ENCODE measurements at regions not wholly inside any gene's neighbourhood (a gene's known extent, or its start where the extent isn't known, plus 50 kb on each side); places are given as distances from the start of the nearest gene placed in this dataset.
"Not testable (repeated sequence)": the region's sequence is repeated elsewhere in the genome, so short reads cannot be mapped to it uniquely, and the experiment has no call there.

DNA sequence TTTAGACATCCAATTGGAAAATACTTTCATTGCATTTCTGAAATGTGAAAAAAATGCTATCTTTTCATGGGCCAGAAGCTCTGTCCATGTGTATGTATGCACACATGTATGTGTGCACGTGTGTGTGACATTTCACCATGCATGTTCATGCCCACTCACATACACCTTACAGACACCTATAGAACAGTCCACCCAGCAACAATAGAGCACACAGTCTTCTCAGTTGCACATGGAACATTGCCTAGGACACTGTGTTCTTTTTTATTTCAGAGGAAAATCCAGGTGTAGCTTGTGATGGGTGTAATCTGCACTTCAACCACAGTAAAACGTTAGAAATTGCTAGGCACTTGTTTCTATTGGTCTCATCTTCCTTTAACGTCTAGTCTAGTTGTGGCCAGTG is 114.8 kb upstream of the RGPD4 start:
- Histone ChIP-seq H3K9ac (ENCODE audit: low read length) (no peak overlapping the region), H3K4me3 (ENCODE audit: low read depth, low read length) (no peak overlapping the region), H3K27me3 (ENCODE audit: control insufficient read depth, insufficient read depth, low read length) (no peaks in the 10 kb centered on the region), H3K9me3 (ENCODE audit: control insufficient read depth, insufficient read depth, low read depth, low read length) (no peaks in the 10 kb centered on the region), H3K27ac (ENCODE audit: low read depth, low read length) (no peak overlapping the region), H3K4me1 (ENCODE audit: control insufficient read depth, insufficient read depth, low read length) (no peaks in the 10 kb centered on the region), H3K36me3 (ENCODE audit: control insufficient read depth, insufficient read depth, low read length) (no peaks in the 10 kb centered on the region)

DNA sequence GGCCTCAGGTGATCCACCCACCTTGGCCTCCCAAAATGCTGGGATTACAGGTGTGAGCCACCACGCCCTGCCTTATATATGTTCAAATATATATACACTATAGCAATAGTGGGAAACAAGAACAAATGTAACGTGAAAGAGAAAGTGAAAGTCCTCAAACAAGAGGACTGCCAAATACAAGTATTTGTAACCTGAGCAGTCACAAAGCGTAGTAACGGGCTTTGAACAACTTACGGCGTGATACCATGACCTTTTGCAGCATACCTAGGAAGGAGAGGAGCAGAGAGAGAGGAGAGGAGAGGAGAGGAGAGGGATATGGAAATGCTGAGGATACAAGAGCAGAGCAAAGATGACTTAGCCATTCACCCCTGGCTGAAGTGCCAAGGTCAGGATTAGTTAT is 113.8 kb upstream of the RGPD4 start:
- Histone ChIP-seq H3K4me3 (ENCODE audit: low read depth, low read length) (no peak overlapping the region), H3K4me1 (ENCODE audit: control insufficient read depth, insufficient read depth, low read length) (peaks cover 8% of the 10 kb centered on the region; the same call in 1 of the 2 replicates), H3K36me3 (ENCODE audit: control insufficient read depth, insufficient read depth, low read length) (no peaks in the 10 kb centered on the region), H3K27ac (ENCODE audit: low read depth, low read length) (no peak overlapping the region), H3K27me3 (ENCODE audit: control insufficient read depth, insufficient read depth, low read length) (no peaks in the 10 kb centered on the region), H3K9me3 (ENCODE audit: control insufficient read depth, insufficient read depth, low read depth, low read length) (no peaks in the 10 kb centered on the region), H3K9ac (ENCODE audit: low read length) (no peak overlapping the region)

DNA sequence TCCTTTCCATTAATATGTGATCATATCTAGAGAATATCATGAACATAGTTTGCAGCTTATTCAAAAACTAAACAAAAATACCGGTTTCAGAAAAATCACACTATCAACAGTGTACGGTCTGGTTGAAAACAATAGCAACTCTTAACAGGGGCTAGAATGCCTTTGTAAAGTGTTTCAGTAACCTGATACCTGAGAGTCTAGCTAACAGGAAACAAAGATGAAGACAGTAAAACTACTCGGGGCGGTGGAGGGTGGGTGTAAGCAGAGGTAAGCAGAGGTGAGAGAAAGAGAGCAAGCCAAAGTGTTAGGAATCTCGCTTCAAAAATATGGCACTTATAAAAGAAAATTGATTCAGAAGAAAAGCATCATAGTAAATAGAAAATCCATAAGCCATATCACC is 109.0 kb upstream of the RGPD4 start:
- Histone ChIP-seq H3K27me3 (ENCODE audit: control insufficient read depth, insufficient read depth, low read length) (no peaks in the 10 kb centered on the region), H3K4me1 (ENCODE audit: control insufficient read depth, insufficient read depth, low read length) (peaks cover 13% of the 10 kb centered on the region; the same call in 1 of the 2 replicates), H3K36me3 (ENCODE audit: control insufficient read depth, insufficient read depth, low read length) (no peaks in the 10 kb centered on the region), H3K9ac (ENCODE audit: low read length) (no peak overlapping the region), H3K4me3 (ENCODE audit: low read depth, low read length) (no peak overlapping the region), H3K27ac (ENCODE audit: low read depth, low read length) (no peak overlapping the region), H3K9me3 (ENCODE audit: control insufficient read depth, insufficient read depth, low read depth, low read length) (no peaks in the 10 kb centered on the region)

DNA sequence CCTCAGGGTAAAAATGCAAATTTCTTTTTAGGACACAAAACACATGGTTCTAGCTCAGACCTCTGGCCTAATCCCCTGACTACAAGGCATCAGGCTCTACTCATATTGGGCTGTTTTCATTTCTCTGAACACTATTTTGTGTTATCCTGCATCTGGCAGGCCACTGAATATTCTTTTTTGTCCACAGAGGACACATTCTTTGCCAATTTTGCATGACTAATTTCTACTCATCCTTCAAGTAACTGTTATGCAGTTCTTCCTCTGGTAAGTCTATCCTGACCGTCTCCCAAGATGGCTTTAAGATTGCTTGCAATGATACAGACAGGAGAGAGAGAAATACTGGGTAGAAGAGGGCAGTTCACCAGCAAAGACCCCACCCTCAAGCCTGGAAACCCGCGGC is 107.6 kb upstream of the RGPD4 start:
- H3K4me3 ChIP-seq (ENCODE audit: low read depth, low read length) = no peak overlapping the region
- no peak overlapping the region for H3K27ac ChIP-seq (ENCODE audit: low read depth, low read length)
- peaks cover 13% of the 10 kb centered on the region; the same call in 1 of the 2 replicates for H3K4me1 ChIP-seq (ENCODE audit: control insufficient read depth, insufficient read depth, low read length)
- H3K9me3 ChIP-seq (ENCODE audit: control insufficient read depth, insufficient read depth, low read depth, low read length) = no peaks in the 10 kb centered on the region
- no peaks in the 10 kb centered on the region for H3K27me3 ChIP-seq (ENCODE audit: control insufficient read depth, insufficient read depth, low read length)
- no peaks in the 10 kb centered on the region for H3K36me3 ChIP-seq (ENCODE audit: control insufficient read depth, insufficient read depth, low read length)
- no peak overlapping the region for H3K9ac ChIP-seq (ENCODE audit: low read length)

DNA sequence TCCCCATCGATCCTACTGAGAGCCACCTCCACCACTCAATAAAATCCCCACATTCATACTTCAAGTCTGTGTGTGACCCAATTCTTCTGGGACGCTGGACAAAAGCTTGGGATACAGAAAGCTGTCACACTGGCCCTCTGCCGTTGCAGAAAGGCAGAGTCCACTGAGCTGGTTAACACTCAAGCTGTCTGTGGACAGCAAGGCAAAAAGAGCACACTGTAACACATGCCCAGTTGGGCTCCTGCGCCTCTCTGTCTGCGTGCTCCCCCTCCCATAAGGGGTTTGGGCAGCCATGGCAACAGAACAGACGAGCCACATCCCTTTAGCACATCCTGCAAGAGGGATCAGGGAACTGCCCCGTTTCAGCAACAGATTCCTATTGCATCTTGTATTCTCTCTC is 106.9 kb upstream of the RGPD4 start:
- H3K27me3 ChIP-seq (ENCODE audit: control insufficient read depth, insufficient read depth, low read length) = no peaks in the 10 kb centered on the region

DNA sequence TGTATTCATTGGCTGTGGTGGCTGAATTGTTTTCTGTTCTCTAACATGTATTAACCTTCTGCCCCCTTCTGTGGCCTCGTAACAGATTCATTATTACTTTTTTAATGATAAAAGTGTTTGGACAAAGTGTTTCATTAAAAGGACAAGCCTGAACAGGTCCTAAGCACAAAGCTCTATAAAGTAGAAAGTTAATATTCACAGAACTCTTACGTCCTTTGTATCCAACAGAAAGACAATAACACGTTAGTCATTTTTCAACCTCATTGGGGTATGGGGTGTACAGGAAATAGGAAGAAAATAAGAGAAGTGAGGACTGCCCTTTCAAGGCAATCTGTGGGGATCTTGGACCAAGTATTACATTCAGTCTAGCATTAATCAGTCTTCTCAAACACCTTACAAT is 105.5 kb upstream of the RGPD4 start:
- Histone ChIP-seq H3K27me3 (ENCODE audit: control insufficient read depth, insufficient read depth, low read length) (no peaks in the 10 kb centered on the region), H3K27ac (ENCODE audit: low read depth, low read length) (no peak overlapping the region), H3K9me3 (ENCODE audit: control insufficient read depth, insufficient read depth, low read depth, low read length) (no peaks in the 10 kb centered on the region), H3K9ac (ENCODE audit: low read length) (no peak overlapping the region), H3K4me1 (ENCODE audit: control insufficient read depth, insufficient read depth, low read length) (peaks cover 13% of the 10 kb centered on the region; the same call in 1 of the 2 replicates), H3K36me3 (ENCODE audit: control insufficient read depth, insufficient read depth, low read length) (no peaks in the 10 kb centered on the region), H3K4me3 (ENCODE audit: low read depth, low read length) (no peak overlapping the region)

More for the DNA sequence above, 106.9 kb upstream of the RGPD4 start:
- no peaks in the 10 kb centered on the region for H3K36me3 ChIP-seq (ENCODE audit: control insufficient read depth, insufficient read depth, low read length)
- no peak overlapping the region for H3K9ac ChIP-seq (ENCODE audit: low read length)
- no peak overlapping the region for H3K27ac ChIP-seq (ENCODE audit: low read depth, low read length)
- H3K4me1 ChIP-seq (ENCODE audit: control insufficient read depth, insufficient read depth, low read length) = peaks cover 13% of the 10 kb centered on the region; the same call in 1 of the 2 replicates
- no peaks in the 10 kb centered on the region for H3K9me3 ChIP-seq (ENCODE audit: control insufficient read depth, insufficient read depth, low read depth, low read length)
- no peak overlapping the region for H3K4me3 ChIP-seq (ENCODE audit: low read depth, low read length)

DNA sequence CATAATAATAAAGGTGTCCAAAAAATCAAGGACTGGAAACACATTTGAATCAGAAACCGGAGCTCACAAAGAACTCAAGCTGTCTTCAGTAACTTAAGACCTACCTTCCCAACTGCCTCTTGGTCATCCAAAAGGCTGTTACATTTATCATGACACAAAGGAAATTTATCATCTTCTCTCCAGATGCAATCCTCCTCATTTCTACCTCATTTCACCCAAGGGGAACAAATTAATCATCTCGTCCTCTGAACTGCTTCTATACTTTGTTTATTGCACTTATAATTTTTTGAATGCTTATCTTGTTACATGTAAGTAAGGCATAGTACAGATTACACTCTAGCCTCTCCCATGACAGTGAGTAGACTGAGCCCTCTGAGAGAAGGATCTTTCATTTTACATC is 105.1 kb upstream of the RGPD4 start:
- Histone ChIP-seq H3K4me3 (ENCODE audit: low read depth, low read length) (no peak overlapping the region), H3K27me3 (ENCODE audit: control insufficient read depth, insufficient read depth, low read length) (no peaks in the 10 kb centered on the region), H3K9ac (ENCODE audit: low read length) (no peak overlapping the region), H3K36me3 (ENCODE audit: control insufficient read depth, insufficient read depth, low read length) (no peaks in the 10 kb centered on the region), H3K4me1 (ENCODE audit: control insufficient read depth, insufficient read depth, low read length) (peaks cover 13% of the 10 kb centered on the region; the same call in 1 of the 2 replicates), H3K27ac (ENCODE audit: low read depth, low read length) (no peak overlapping the region), H3K9me3 (ENCODE audit: control insufficient read depth, insufficient read depth, low read depth, low read length) (no peaks in the 10 kb centered on the region)

DNA sequence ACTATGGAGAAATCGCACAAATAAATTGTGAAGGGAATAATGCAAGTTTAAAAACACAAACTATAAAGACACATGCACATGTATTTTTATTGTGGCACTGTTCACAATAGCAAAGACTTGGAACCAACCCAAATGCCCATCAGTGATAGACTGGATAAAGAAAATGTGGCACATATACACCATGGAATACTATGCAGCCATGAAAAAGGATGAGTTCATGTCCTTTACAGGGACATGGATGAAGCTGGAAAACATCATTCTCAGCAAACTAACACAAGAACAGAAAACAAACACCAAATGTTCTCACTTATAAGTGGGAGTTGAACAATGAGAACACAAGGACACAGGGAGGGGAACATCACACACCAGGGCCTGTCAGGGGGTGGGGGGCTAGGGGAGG is 100.9 kb upstream of the RGPD4 start:
- not testable (repeated sequence) for H3K9me3 ChIP-seq (ENCODE audit: control insufficient read depth, insufficient read depth, low read depth, low read length); H3K4me1 ChIP-seq (ENCODE audit: control insufficient read depth, insufficient read depth, low read length); H3K9ac ChIP-seq (ENCODE audit: low read length); H3K27me3 ChIP-seq (ENCODE audit: control insufficient read depth, insufficient read depth, low read length); H3K36me3 ChIP-seq (ENCODE audit: control insufficient read depth, insufficient read depth, low read length); H3K4me3 ChIP-seq (ENCODE audit: low read depth, low read length); H3K27ac ChIP-seq (ENCODE audit: low read depth, low read length)

DNA sequence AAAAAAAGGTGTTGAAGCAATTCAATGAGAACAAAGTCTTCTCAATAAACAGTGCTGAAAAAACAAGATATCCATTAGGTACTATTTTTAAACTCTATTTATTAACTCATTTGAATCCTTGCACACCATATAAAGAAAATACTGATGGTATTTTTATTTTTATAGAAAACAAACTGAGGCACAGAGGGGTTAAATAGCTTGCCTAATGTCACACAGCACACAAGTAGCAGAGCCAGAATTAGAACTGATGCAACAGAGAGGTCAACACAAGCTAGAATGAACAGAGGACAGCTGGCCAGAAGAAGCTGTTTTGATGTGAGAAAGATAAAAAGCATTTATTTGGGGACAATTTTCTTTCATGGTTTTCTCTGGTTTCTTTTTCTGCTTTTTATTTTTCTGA is 99.4 kb upstream of the RGPD4 start:
- Histone ChIP-seq H3K36me3 (ENCODE audit: control insufficient read depth, insufficient read depth, low read length) (no peaks in the 10 kb centered on the region), H3K4me1 (ENCODE audit: control insufficient read depth, insufficient read depth, low read length) (no peaks in the 10 kb centered on the region), H3K9me3 (ENCODE audit: control insufficient read depth, insufficient read depth, low read depth, low read length) (no peaks in the 10 kb centered on the region), H3K27me3 (ENCODE audit: control insufficient read depth, insufficient read depth, low read length) (no peaks in the 10 kb centered on the region), H3K4me3 (ENCODE audit: low read depth, low read length) (no peak overlapping the region), H3K27ac (ENCODE audit: low read depth, low read length) (no peak overlapping the region), H3K9ac (ENCODE audit: low read length) (no peak overlapping the region)

DNA sequence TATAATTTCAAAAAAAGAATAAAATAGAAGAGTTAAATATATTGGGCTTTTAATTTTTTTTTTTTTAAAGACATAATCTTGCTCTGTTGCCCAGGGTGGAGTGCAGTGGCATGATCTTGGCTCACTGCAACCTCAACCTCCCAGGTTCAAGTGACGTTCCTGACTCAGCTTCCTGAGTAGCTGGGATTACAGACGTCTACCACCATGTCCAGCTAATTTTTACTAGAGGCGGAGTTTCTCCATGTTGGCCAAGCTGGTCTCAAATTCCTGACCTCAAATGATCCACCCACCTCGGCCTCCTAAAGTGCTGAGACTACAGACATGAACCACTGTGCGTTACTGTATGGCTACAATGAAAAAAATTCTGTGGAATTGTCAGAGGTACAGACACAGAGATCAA is 98.1 kb upstream of the RGPD4 start:
- Histone ChIP-seq H3K27ac (ENCODE audit: low read depth, low read length) (no peak overlapping the region), H3K9me3 (ENCODE audit: control insufficient read depth, insufficient read depth, low read depth, low read length) (no peaks in the 10 kb centered on the region), H3K4me3 (ENCODE audit: low read depth, low read length) (no peak overlapping the region), H3K4me1 (ENCODE audit: control insufficient read depth, insufficient read depth, low read length) (no peaks in the 10 kb centered on the region), H3K27me3 (ENCODE audit: control insufficient read depth, insufficient read depth, low read length) (no peaks in the 10 kb centered on the region), H3K9ac (ENCODE audit: low read length) (no peak overlapping the region), H3K36me3 (ENCODE audit: control insufficient read depth, insufficient read depth, low read length) (no peaks in the 10 kb centered on the region)

DNA sequence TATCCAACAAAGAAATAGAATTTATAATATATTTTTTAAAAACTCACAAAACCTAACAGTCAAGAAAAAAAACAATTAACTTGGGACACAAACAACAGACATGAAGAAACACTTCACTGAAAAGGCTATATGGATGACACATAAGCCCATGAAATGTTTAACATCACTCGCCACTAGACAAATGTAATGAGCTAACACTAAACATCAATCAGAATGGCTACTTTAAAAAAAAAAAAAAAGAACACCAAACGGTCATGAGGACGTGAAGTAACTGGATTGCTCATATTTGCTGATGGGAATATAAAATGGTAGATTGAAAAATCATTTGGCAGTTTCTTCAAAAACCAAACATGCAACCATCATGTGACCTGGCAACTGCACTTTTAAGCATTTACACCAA is 97.3 kb upstream of the RGPD4 start:
- Histone ChIP-seq H3K36me3 (ENCODE audit: control insufficient read depth, insufficient read depth, low read length) (no peaks in the 10 kb centered on the region), H3K4me1 (ENCODE audit: control insufficient read depth, insufficient read depth, low read length) (no peaks in the 10 kb centered on the region), H3K4me3 (ENCODE audit: low read depth, low read length) (no peak overlapping the region), H3K27ac (ENCODE audit: low read depth, low read length) (no peak overlapping the region), H3K9me3 (ENCODE audit: control insufficient read depth, insufficient read depth, low read depth, low read length) (no peaks in the 10 kb centered on the region), H3K27me3 (ENCODE audit: control insufficient read depth, insufficient read depth, low read length) (no peaks in the 10 kb centered on the region), H3K9ac (ENCODE audit: low read length) (no peak overlapping the region)

DNA sequence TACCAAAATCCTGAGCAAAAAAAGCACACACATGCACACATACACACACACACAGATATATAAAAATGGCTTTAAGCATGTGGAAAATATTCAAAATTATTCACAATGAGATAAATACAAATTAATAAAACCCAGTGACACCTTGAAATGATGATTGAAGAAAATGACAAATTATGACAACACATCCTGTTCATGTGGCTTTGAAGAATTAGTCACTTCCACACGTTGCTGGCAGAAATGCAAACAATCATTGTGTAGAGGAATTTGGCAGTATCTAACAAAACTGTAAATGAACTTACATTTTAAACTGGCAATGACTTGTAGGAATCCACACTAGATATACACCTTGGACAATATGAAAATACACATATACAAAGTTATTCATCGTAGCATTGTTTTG is 95.8 kb upstream of the RGPD4 start:
- no peak overlapping the region for H3K4me3 ChIP-seq (ENCODE audit: low read depth, low read length)
- no peaks in the 10 kb centered on the region for H3K27me3 ChIP-seq (ENCODE audit: control insufficient read depth, insufficient read depth, low read length)
- H3K27ac ChIP-seq (ENCODE audit: low read depth, low read length) = no peak overlapping the region
- H3K9me3 ChIP-seq (ENCODE audit: control insufficient read depth, insufficient read depth, low read depth, low read length) = no peaks in the 10 kb centered on the region
- no peaks in the 10 kb centered on the region for H3K36me3 ChIP-seq (ENCODE audit: control insufficient read depth, insufficient read depth, low read length)
- no peaks in the 10 kb centered on the region for H3K4me1 ChIP-seq (ENCODE audit: control insufficient read depth, insufficient read depth, low read length)
- no peak overlapping the region for H3K9ac ChIP-seq (ENCODE audit: low read length)
